ENCODE measurements at regions not wholly inside any gene's neighbourhood (a gene's known extent, or its start where the extent isn't known, plus 50 kb on each side); places are given as distances from the start of the nearest gene placed in this dataset.
A peak's percentile ranks its signal among the peaks of the same experiment; 100 is the strongest.

- WGBS, 2 donors: 73 to 86% methylated on average over 4 of the region's 4 CpGs
- no peak overlapping the region for H3K9ac ChIP-seq (ENCODE audit: insufficient read depth in 1 of 2, low read length in 2 of 2)
- H3K27ac ChIP-seq (ENCODE audit: low read depth in 1 of 2, low read length in 1 of 2): no peak overlapping the region
- DNase-seq (no peak), ATAC-seq (ENCODE audit: insufficient read depth, low FRiP score) (no peak)
- H3K4me3 ChIP-seq: no peak overlapping the region
- TF ChIP-seq, protein P1, sequence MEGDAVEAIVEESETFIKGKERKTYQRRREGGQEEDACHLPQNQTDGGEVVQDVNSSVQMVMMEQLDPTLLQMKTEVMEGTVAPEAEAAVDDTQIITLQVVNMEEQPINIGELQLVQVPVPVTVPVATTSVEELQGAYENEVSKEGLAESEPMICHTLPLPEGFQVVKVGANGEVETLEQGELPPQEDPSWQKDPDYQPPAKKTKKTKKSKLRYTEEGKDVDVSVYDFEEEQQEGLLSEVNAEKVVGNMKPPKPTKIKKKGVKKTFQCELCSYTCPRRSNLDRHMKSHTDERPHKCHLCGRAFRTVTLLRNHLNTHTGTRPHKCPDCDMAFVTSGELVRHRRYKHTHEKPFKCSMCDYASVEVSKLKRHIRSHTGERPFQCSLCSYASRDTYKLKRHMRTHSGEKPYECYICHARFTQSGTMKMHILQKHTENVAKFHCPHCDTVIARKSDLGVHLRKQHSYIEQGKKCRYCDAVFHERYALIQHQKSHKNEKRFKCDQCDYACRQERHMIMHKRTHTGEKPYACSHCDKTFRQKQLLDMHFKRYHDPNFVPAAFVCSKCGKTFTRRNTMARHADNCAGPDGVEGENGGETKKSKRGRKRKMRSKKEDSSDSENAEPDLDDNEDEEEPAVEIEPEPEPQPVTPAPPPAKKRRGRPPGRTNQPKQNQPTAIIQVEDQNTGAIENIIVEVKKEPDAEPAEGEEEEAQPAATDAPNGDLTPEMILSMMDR (IDR thresholded peaks at IDR 0.05; ENCODE audit: control extremely low read depth, extremely low read depth): no peak
- peaks cover 0 to 7% (median 0%) of the 10 kb centered on the region in 3 donors for H3K27me3 ChIP-seq (ENCODE audit: control insufficient read depth in 3 of 3, insufficient read depth in 3 of 3, low read length in 2 of 3)
- H3K4me1 ChIP-seq (ENCODE audit: control insufficient read depth in 5 of 5, insufficient read depth in 5 of 5, low read length in 5 of 5): no peaks in the 10 kb centered on the region
- H3K36me3 ChIP-seq (ENCODE audit: control insufficient read depth in 4 of 4, insufficient read depth in 4 of 4, low read length in 4 of 4): no peaks in the 10 kb centered on the region
- peaks cover 0 to 6% (median 0%) of the 10 kb centered on the region in 4 donors for H3K9me3 ChIP-seq (ENCODE audit: control insufficient read depth in 4 of 4, insufficient read depth in 3 of 4, low read length in 3 of 4)
These were observed 246.9 kb upstream of the RBFOX1 start for GRCh38 chr16:7085776-7086175.

GRCh38 chr16:7083096-7083495, 249.5 kb upstream of the RBFOX1 start:
- ATAC-seq (ENCODE audit: insufficient read depth, low FRiP score) (no peak), DNase-seq (no peak)
- Histone ChIP-seq H3K9ac (ENCODE audit: insufficient read depth in 1 of 2, low read length in 2 of 2) (no peak overlapping the region), H3K4me1 (ENCODE audit: control insufficient read depth in 5 of 5, insufficient read depth in 5 of 5, low read length in 5 of 5) (peaks cover 0 to 5% (median 0%) of the 10 kb centered on the region in 5 donors), H3K27me3 (ENCODE audit: control insufficient read depth in 3 of 3, insufficient read depth in 3 of 3, low read length in 2 of 3) (no peaks in the 10 kb centered on the region), H3K9me3 (ENCODE audit: control insufficient read depth in 4 of 4, insufficient read depth in 3 of 4, low read length in 3 of 4) (peaks cover 0 to 6% (median 0%) of the 10 kb centered on the region in 4 donors), H3K36me3 (ENCODE audit: control insufficient read depth in 4 of 4, insufficient read depth in 4 of 4, low read length in 4 of 4) (no peaks in the 10 kb centered on the region), H3K27ac (ENCODE audit: low read depth in 1 of 2, low read length in 1 of 2) (no peak overlapping the region), H3K4me3 (no peak overlapping the region)
- TF ChIP-seq, protein P1 (IDR thresholded peaks at IDR 0.05; ENCODE audit: control extremely low read depth, extremely low read depth): no peak
- 49 to 62% methylated on average over 4 of the region's 4 CpGs for WGBS, 2 donors

- H3K27me3 ChIP-seq (ENCODE audit: control insufficient read depth in 3 of 3, insufficient read depth in 3 of 3, low read length in 2 of 3): no peaks in the 10 kb centered on the region
- no peak overlapping the region for H3K27ac ChIP-seq (ENCODE audit: low read depth in 1 of 2, low read length in 1 of 2)
- H3K9me3 ChIP-seq (ENCODE audit: control insufficient read depth in 4 of 4, insufficient read depth in 3 of 4, low read length in 3 of 4): peaks cover 0 to 6% (median 3%) of the 10 kb centered on the region in 4 donors
- no peak for ATAC-seq (ENCODE audit: insufficient read depth, low FRiP score)
- WGBS, 2 donors: 52 to 73% methylated on average over 4 of the region's 4 CpGs
- TF ChIP-seq, protein P1 (IDR thresholded peaks at IDR 0.05; ENCODE audit: control extremely low read depth, extremely low read depth): no peak
- peaks cover 0 to 8% (median 0%) of the 10 kb centered on the region in 5 donors for H3K4me1 ChIP-seq (ENCODE audit: control insufficient read depth in 5 of 5, insufficient read depth in 5 of 5, low read length in 5 of 5)
- H3K9ac ChIP-seq (ENCODE audit: insufficient read depth in 1 of 2, low read length in 2 of 2): no peak overlapping the region
- DNase-seq: peak; percentile 33 to 93 (median 86)
- H3K36me3 ChIP-seq (ENCODE audit: control insufficient read depth in 4 of 4, insufficient read depth in 4 of 4, low read length in 4 of 4): no peaks in the 10 kb centered on the region
- no peak overlapping the region for H3K4me3 ChIP-seq
These were observed 255.0 kb upstream of the RBFOX1 start for GRCh38 chr16:7077636-7078035.

- no peaks in the 10 kb centered on the region for H3K36me3 ChIP-seq (ENCODE audit: control insufficient read depth in 4 of 4, insufficient read depth in 4 of 4, low read length in 4 of 4)
- no peak overlapping the region for H3K9ac ChIP-seq (ENCODE audit: insufficient read depth in 1 of 2, low read length in 2 of 2)
- WGBS, 2 donors: 94 to 96% methylated on average over 4 of the region's 4 CpGs
- H3K27ac ChIP-seq (ENCODE audit: low read depth in 1 of 2, low read length in 1 of 2): no peak overlapping the region
- peaks cover 0 to 8% (median 0%) of the 10 kb centered on the region in 5 donors for H3K4me1 ChIP-seq (ENCODE audit: control insufficient read depth in 5 of 5, insufficient read depth in 5 of 5, low read length in 5 of 5)
- TF ChIP-seq, protein P1 (IDR thresholded peaks at IDR 0.05; ENCODE audit: control extremely low read depth, extremely low read depth): no peak
- peaks cover 0 to 4% (median 3%) of the 10 kb centered on the region in 4 donors for H3K9me3 ChIP-seq (ENCODE audit: control insufficient read depth in 4 of 4, insufficient read depth in 3 of 4, low read length in 3 of 4)
- DNase-seq: no peak
- no peak overlapping the region for H3K4me3 ChIP-seq
- no peaks in the 10 kb centered on the region for H3K27me3 ChIP-seq (ENCODE audit: control insufficient read depth in 3 of 3, insufficient read depth in 3 of 3, low read length in 2 of 3)
- no peak for ATAC-seq (ENCODE audit: insufficient read depth, low FRiP score)
These were observed 257.9 kb upstream of the RBFOX1 start for GRCh38 chr16:7074715-7075114.

Data from lung (tissue), 11 donors.